ENCODE measurements at regions not wholly inside any gene's neighbourhood (a gene's known extent, or its start where the extent isn't known, plus 50 kb on each side); places are given as distances from the start of the nearest gene placed in this dataset.
"Not testable (repeated sequence)": the region's sequence is repeated elsewhere in the genome, so short reads cannot be mapped to it uniquely, and the experiment has no call there.

- no peaks in the 10 kb centered on the region for H3K9me3 ChIP-seq (ENCODE audit: control insufficient read depth, low read length)
- no peak overlapping the region for H3K27ac ChIP-seq (ENCODE audit: insufficient read depth, low read length, poor library complexity, severe bottlenecking)
- H3K36me3 ChIP-seq (ENCODE audit: control insufficient read depth, insufficient read depth, low read length) = no peaks in the 10 kb centered on the region
- H3K4me3 ChIP-seq (ENCODE audit: insufficient read depth, low read depth, low read length, poor library complexity, severe bottlenecking) = no peak overlapping the region
- no peaks in the 10 kb centered on the region for H3K27me3 ChIP-seq (replicated peaks; ENCODE audit: control insufficient read depth, insufficient read depth, low read length, poor library complexity, severe bottlenecking)
- no peaks in the 10 kb centered on the region for H3K4me1 ChIP-seq (ENCODE audit: control insufficient read depth, insufficient read depth, low read length, poor library complexity, severe bottlenecking)
- no peak for DNase-seq
Observed at GRCh38 chrX:45992402-45993123, 552.7 kb downstream of the ZNF674 start.

- H3K9me3 ChIP-seq (ENCODE audit: control insufficient read depth, low read length) = no peaks in the 10 kb centered on the region
- H3K27ac ChIP-seq (ENCODE audit: insufficient read depth, low read length, poor library complexity, severe bottlenecking) = no peak overlapping the region
- DNase-seq = no peak
- no peak overlapping the region for H3K4me3 ChIP-seq (ENCODE audit: insufficient read depth, low read depth, low read length, poor library complexity, severe bottlenecking)
- no peaks in the 10 kb centered on the region for H3K36me3 ChIP-seq (ENCODE audit: control insufficient read depth, insufficient read depth, low read length)
- H3K27me3 ChIP-seq (replicated peaks; ENCODE audit: control insufficient read depth, insufficient read depth, low read length, poor library complexity, severe bottlenecking) = no peaks in the 10 kb centered on the region
- H3K4me1 ChIP-seq (ENCODE audit: control insufficient read depth, insufficient read depth, low read length, poor library complexity, severe bottlenecking) = no peaks in the 10 kb centered on the region
Observed at GRCh38 chrX:45986971-45987370, 558.2 kb downstream of the ZNF674 start.

- H3K4me3 ChIP-seq (ENCODE audit: insufficient read depth, low read depth, low read length, poor library complexity, severe bottlenecking) = no peak overlapping the region
- no peak overlapping the region for H3K27ac ChIP-seq (ENCODE audit: insufficient read depth, low read length, poor library complexity, severe bottlenecking)
- no peaks in the 10 kb centered on the region for H3K4me1 ChIP-seq (ENCODE audit: control insufficient read depth, insufficient read depth, low read length, poor library complexity, severe bottlenecking)
- H3K27me3 ChIP-seq (replicated peaks; ENCODE audit: control insufficient read depth, insufficient read depth, low read length, poor library complexity, severe bottlenecking) = no peaks in the 10 kb centered on the region
- no peaks in the 10 kb centered on the region for H3K9me3 ChIP-seq (ENCODE audit: control insufficient read depth, low read length)
- H3K36me3 ChIP-seq (ENCODE audit: control insufficient read depth, insufficient read depth, low read length) = no peaks in the 10 kb centered on the region
- DNase-seq = no peak
Observed at GRCh38 chrX:45986081-45986480, 559.1 kb downstream of the ZNF674 start.

- H3K9me3 ChIP-seq (ENCODE audit: control insufficient read depth, low read length); H3K36me3 ChIP-seq (ENCODE audit: control insufficient read depth, insufficient read depth, low read length); H3K4me3 ChIP-seq (ENCODE audit: insufficient read depth, low read depth, low read length, poor library complexity, severe bottlenecking); H3K27me3 ChIP-seq (replicated peaks; ENCODE audit: control insufficient read depth, insufficient read depth, low read length, poor library complexity, severe bottlenecking); DNase-seq; H3K4me1 ChIP-seq (ENCODE audit: control insufficient read depth, insufficient read depth, low read length, poor library complexity, severe bottlenecking); H3K27ac ChIP-seq (ENCODE audit: insufficient read depth, low read length, poor library complexity, severe bottlenecking): not testable (repeated sequence)
Observed at GRCh38 chrX:45982958-45983727, 562.1 kb downstream of the ZNF674 start.

- no peak overlapping the region for H3K4me3 ChIP-seq (ENCODE audit: insufficient read depth, low read depth, low read length, poor library complexity, severe bottlenecking)
- H3K27me3 ChIP-seq (replicated peaks; ENCODE audit: control insufficient read depth, insufficient read depth, low read length, poor library complexity, severe bottlenecking) = no peaks in the 10 kb centered on the region
- H3K36me3 ChIP-seq (ENCODE audit: control insufficient read depth, insufficient read depth, low read length) = no peaks in the 10 kb centered on the region
- H3K27ac ChIP-seq (ENCODE audit: insufficient read depth, low read length, poor library complexity, severe bottlenecking) = no peak overlapping the region
- H3K9me3 ChIP-seq (ENCODE audit: control insufficient read depth, low read length) = no peaks in the 10 kb centered on the region
- no peaks in the 10 kb centered on the region for H3K4me1 ChIP-seq (ENCODE audit: control insufficient read depth, insufficient read depth, low read length, poor library complexity, severe bottlenecking)
- no peak for DNase-seq
Observed at GRCh38 chrX:45980726-45981125, 564.5 kb downstream of the ZNF674 start.

- no peak for DNase-seq
- Histone ChIP-seq H3K9me3 (ENCODE audit: control insufficient read depth, low read length) (no peaks in the 10 kb centered on the region), H3K4me1 (ENCODE audit: control insufficient read depth, insufficient read depth, low read length, poor library complexity, severe bottlenecking) (no peaks in the 10 kb centered on the region), H3K27me3 (replicated peaks; ENCODE audit: control insufficient read depth, insufficient read depth, low read length, poor library complexity, severe bottlenecking) (no peaks in the 10 kb centered on the region), H3K27ac (ENCODE audit: insufficient read depth, low read length, poor library complexity, severe bottlenecking) (no peak overlapping the region), H3K4me3 (ENCODE audit: insufficient read depth, low read depth, low read length, poor library complexity, severe bottlenecking) (no peak overlapping the region), H3K36me3 (ENCODE audit: control insufficient read depth, insufficient read depth, low read length) (no peaks in the 10 kb centered on the region)
Observed at GRCh38 chrX:45975633-45976032, 569.6 kb downstream of the ZNF674 start.

- Histone ChIP-seq H3K9me3 (ENCODE audit: control insufficient read depth, low read length) (no peaks in the 10 kb centered on the region), H3K4me1 (ENCODE audit: control insufficient read depth, insufficient read depth, low read length, poor library complexity, severe bottlenecking) (no peaks in the 10 kb centered on the region), H3K4me3 (ENCODE audit: insufficient read depth, low read depth, low read length, poor library complexity, severe bottlenecking) (no peak overlapping the region)
Observed at GRCh38 chrX:45972636-45973035, 572.6 kb downstream of the ZNF674 start.

GRCh38 chrX:45959567-45959966 lies 585.7 kb downstream of the ZNF674 start:
- Histone ChIP-seq H3K4me3 (ENCODE audit: insufficient read depth, low read depth, low read length, poor library complexity, severe bottlenecking) (no peak overlapping the region), H3K27me3 (replicated peaks; ENCODE audit: control insufficient read depth, insufficient read depth, low read length, poor library complexity, severe bottlenecking) (no peaks in the 10 kb centered on the region), H3K4me1 (ENCODE audit: control insufficient read depth, insufficient read depth, low read length, poor library complexity, severe bottlenecking) (no peaks in the 10 kb centered on the region), H3K36me3 (ENCODE audit: control insufficient read depth, insufficient read depth, low read length) (no peaks in the 10 kb centered on the region), H3K27ac (ENCODE audit: insufficient read depth, low read length, poor library complexity, severe bottlenecking) (no peak overlapping the region), H3K9me3 (ENCODE audit: control insufficient read depth, low read length) (no peaks in the 10 kb centered on the region)
- DNase-seq = no peak

More at GRCh38 chrX:45972636-45973035, 572.6 kb downstream of the ZNF674 start:
- H3K27me3 ChIP-seq (replicated peaks; ENCODE audit: control insufficient read depth, insufficient read depth, low read length, poor library complexity, severe bottlenecking) = no peaks in the 10 kb centered on the region
- no peak overlapping the region for H3K27ac ChIP-seq (ENCODE audit: insufficient read depth, low read length, poor library complexity, severe bottlenecking)
- no peak for DNase-seq
- no peaks in the 10 kb centered on the region for H3K36me3 ChIP-seq (ENCODE audit: control insufficient read depth, insufficient read depth, low read length)

- DNase-seq = no peak
- H3K4me1 ChIP-seq (ENCODE audit: control insufficient read depth, insufficient read depth, low read length, poor library complexity, severe bottlenecking) = no peaks in the 10 kb centered on the region
- H3K27me3 ChIP-seq (replicated peaks; ENCODE audit: control insufficient read depth, insufficient read depth, low read length, poor library complexity, severe bottlenecking) = no peaks in the 10 kb centered on the region
- H3K27ac ChIP-seq (ENCODE audit: insufficient read depth, low read length, poor library complexity, severe bottlenecking) = no peak overlapping the region
- H3K9me3 ChIP-seq (ENCODE audit: control insufficient read depth, low read length) = no peaks in the 10 kb centered on the region
- H3K36me3 ChIP-seq (ENCODE audit: control insufficient read depth, insufficient read depth, low read length) = no peaks in the 10 kb centered on the region
- H3K4me3 ChIP-seq (ENCODE audit: insufficient read depth, low read depth, low read length, poor library complexity, severe bottlenecking) = no peak overlapping the region
Observed at GRCh38 chrX:45956191-45956870, 588.9 kb downstream of the ZNF674 start.

GRCh38 chrX:45955661-45956060 lies 589.6 kb downstream of the ZNF674 start:
- Histone ChIP-seq H3K36me3 (ENCODE audit: control insufficient read depth, insufficient read depth, low read length) (no peaks in the 10 kb centered on the region), H3K27me3 (replicated peaks; ENCODE audit: control insufficient read depth, insufficient read depth, low read length, poor library complexity, severe bottlenecking) (no peaks in the 10 kb centered on the region), H3K4me3 (ENCODE audit: insufficient read depth, low read depth, low read length, poor library complexity, severe bottlenecking) (no peak overlapping the region), H3K4me1 (ENCODE audit: control insufficient read depth, insufficient read depth, low read length, poor library complexity, severe bottlenecking) (no peaks in the 10 kb centered on the region), H3K27ac (ENCODE audit: insufficient read depth, low read length, poor library complexity, severe bottlenecking) (no peak overlapping the region), H3K9me3 (ENCODE audit: control insufficient read depth, low read length) (no peaks in the 10 kb centered on the region)
- no peak for DNase-seq

Measured in effector memory CD4-positive, alpha-beta T cell (primary cell).